DMS153 (cell line): ENCODE measurements at regions not wholly inside any gene's neighbourhood (a gene's known extent, or its start where the extent isn't known, plus 50 kb on each side); places are given as distances from the start of the nearest gene placed in this dataset.
"Not testable (repeated sequence)": the region's sequence is repeated elsewhere in the genome, so short reads cannot be mapped to it uniquely, and the experiment has no call there.

ENCODE experiments used
- DNase-seq: peaks from one replicate; lab custom pipeline; 2025; lab: John Stamatoyannopoulos, UW

GRCh38 chr13:73576291-73576690, 517.5 kb downstream of the KLF5 start:
- no peak for DNase-seq

- DNase-seq, result no peak
These were observed 514.0 kb downstream of the KLF5 start for GRCh38 chr13:73572824-73573223.

GRCh38 chr13:73571376-73571775, 512.6 kb downstream of the KLF5 start:
- no peak for DNase-seq

GRCh38 chr13:73556902-73557301, 498.1 kb downstream of the KLF5 start:
- peak; percentile 36 for DNase-seq

GRCh38 chr13:73556128-73556527, 497.3 kb downstream of the KLF5 start:
- DNase-seq, result no peak

GRCh38 chr13:73551736-73552135, 492.9 kb downstream of the KLF5 start:
- no peak for DNase-seq

- no peak for DNase-seq
These were observed 490.9 kb downstream of the KLF5 start for GRCh38 chr13:73549717-73550116.

GRCh38 chr13:73548449-73548848, 489.6 kb downstream of the KLF5 start:
- no peak for DNase-seq

- DNase-seq, result no peak
These were observed 488.4 kb downstream of the KLF5 start for GRCh38 chr13:73547239-73547638.

- DNase-seq, result no peak
These were observed 485.4 kb downstream of the KLF5 start for GRCh38 chr13:73544175-73544574.

- no peak for DNase-seq
These were observed 483.6 kb downstream of the KLF5 start for GRCh38 chr13:73542446-73542845.

GRCh38 chr13:73536865-73537264, 478.1 kb downstream of the KLF5 start:
- DNase-seq, result no peak

GRCh38 chr13:73535341-73535740, 476.5 kb downstream of the KLF5 start:
- DNase-seq, result no peak

- no peak for DNase-seq
These were observed 474.2 kb downstream of the KLF5 start for GRCh38 chr13:73532987-73533510.

GRCh38 chr13:73532582-73532981, 473.8 kb downstream of the KLF5 start:
- DNase-seq, result no peak

GRCh38 chr13:73531014-73531413, 472.2 kb downstream of the KLF5 start:
- no peak for DNase-seq

- DNase-seq, result no peak
These were observed 464.1 kb downstream of the KLF5 start for GRCh38 chr13:73522937-73523336.

- DNase-seq, result no peak
These were observed 463.2 kb downstream of the KLF5 start for GRCh38 chr13:73521985-73522524.

- peak; percentile 3 for DNase-seq
These were observed 462.5 kb downstream of the KLF5 start for GRCh38 chr13:73521290-73521624.

GRCh38 chr13:73520566-73521289, 461.9 kb downstream of the KLF5 start:
- no peak for DNase-seq

- DNase-seq, result not testable (repeated sequence)
These were observed 461.3 kb downstream of the KLF5 start for GRCh38 chr13:73520135-73520534.

- DNase-seq, result peak; percentile 71
These were observed 460.8 kb downstream of the KLF5 start for GRCh38 chr13:73519396-73520116.

- DNase-seq, result no peak
These were observed 459.0 kb downstream of the KLF5 start for GRCh38 chr13:73517766-73518165.
